Keratinocyte (primary cell): ENCODE measurements at regions not wholly inside any gene's neighbourhood (a gene's known extent, or its start where the extent isn't known, plus 50 kb on each side); places are given as distances from the start of the nearest gene placed in this dataset.

ENCODE experiments used
- DNase-seq: peaks from one replicate; pipeline ENCODE4 v3.0.0-alpha.2; 2011; ENCODE audit warnings: low read depth, missing footprints, low spot score
- FAIRE-seq: peaks from 2 replicates; lab custom pipeline; 2011; peaks lifted over from hg19 to GRCh38; lab: Jason Lieb, UNC
- H2AFZ ChIP-seq: 2 replicates; pipeline ENCODE4 v1.6.0; 2012; ENCODE audit warnings: low read length, control low read depth, inconsistent platforms; ENCODE audit not compliant: control insufficient read depth
- H3K27ac ChIP-seq: 2 replicates; pipeline ENCODE4 v1.5.1; 2011; ENCODE audit warnings: low read length; ENCODE audit not compliant: control insufficient read depth, insufficient read depth
- H3K27me3 ChIP-seq: 3 replicates; pipeline ENCODE4 v1.6.0; 2011; ENCODE audit warnings: low read length; ENCODE audit not compliant: control insufficient read depth, insufficient read depth; ENCODE audit errors: extremely low read depth
- H3K36me3 ChIP-seq, 2 experiments: 2 replicates in 1 of 2; 3 replicates in 1 of 2; pipeline ENCODE4 v1.5.1; 2011; ENCODE audit warnings: low read length in 2 of 2, mild to moderate bottlenecking in 1 of 2; ENCODE audit not compliant: control insufficient read depth in 2 of 2, insufficient read depth in 2 of 2; ENCODE audit errors: extremely low read depth in 1 of 2
- H3K4me1 ChIP-seq: 3 replicates; pipeline ENCODE4 v1.5.1; 2011; ENCODE audit warnings: low read length; ENCODE audit not compliant: control insufficient read depth, insufficient read depth; ENCODE audit errors: extremely low read depth
- H3K4me2 ChIP-seq: 3 replicates; pipeline ENCODE4 v1.6.0; 2011; ENCODE audit warnings: low read depth, low read length; ENCODE audit not compliant: control insufficient read depth, insufficient read depth; ENCODE audit errors: extremely low read depth
- H3K4me3 ChIP-seq, 3 experiments: fragments of 200-600 bp in 1 of 3; sonication (generic) in 1 of 3; 2 replicates in 2 of 3; 3 replicates in 1 of 3; pipeline ENCODE4 v1.5.1; 2011 to 2016; ENCODE audit warnings: low read length in 3 of 3, mild to moderate bottlenecking in 3 of 3, control low read depth in 2 of 3, inconsistent platforms in 1 of 3, low read depth in 1 of 3, mixed read lengths in 1 of 3, mixed run types in 1 of 3, moderate library complexity in 1 of 3; ENCODE audit not compliant: control insufficient read depth in 2 of 3, insufficient read depth in 2 of 3; ENCODE audit errors: extremely low read depth in 1 of 3
- H3K79me2 ChIP-seq: 2 replicates; pipeline ENCODE4 v1.6.0; 2012; ENCODE audit warnings: low read length; ENCODE audit not compliant: control insufficient read depth, insufficient read depth
- H3K9ac ChIP-seq: 3 replicates; pipeline ENCODE4 v1.6.0; 2011; ENCODE audit warnings: low read length; ENCODE audit not compliant: control insufficient read depth, insufficient read depth; ENCODE audit errors: extremely low read depth
- H3K9me1 ChIP-seq: 3 replicates; pipeline ENCODE4 v1.6.0; 2011; ENCODE audit warnings: low read length; ENCODE audit not compliant: control insufficient read depth, insufficient read depth; ENCODE audit errors: extremely low read depth
- H3K9me3 ChIP-seq: 2 replicates; pipeline ENCODE4 v1.5.1; 2012; ENCODE audit warnings: low read depth, low read length; ENCODE audit not compliant: control insufficient read depth
- H4K20me1 ChIP-seq: 3 replicates; pipeline ENCODE4 v1.6.0; 2011; ENCODE audit warnings: low read length; ENCODE audit not compliant: control insufficient read depth, insufficient read depth; ENCODE audit errors: extremely low read depth
- CTCF ChIP-seq, 3 experiments: IDR thresholded peaks in 1 of 3; conservative IDR thresholded peaks in 1 of 3; optimal IDR thresholded peaks in 1 of 3; 2 replicates in 2 of 3; 3 replicates in 1 of 3; pipeline versions ENCODE3 to v1.5.1; 2011; ENCODE audit warnings: low read length in 3 of 3, mild to moderate bottlenecking in 3 of 3, moderate library complexity in 2 of 3, control low read depth in 1 of 3, inconsistent platforms in 1 of 3; ENCODE audit not compliant: insufficient read depth in 2 of 3; ENCODE audit errors: extremely low read depth in 1 of 3
- EZH2 ChIP-seq: IDR thresholded peaks from one replicate; pipeline ENCODE4 v1.6.1; 2012; ENCODE audit warnings: inconsistent platforms, mild to moderate bottlenecking, low read length, moderate library complexity
- dilution Hi-C: fragments of 300-500 bp; cut with MboI; formaldehyde crosslinking; loops from one replicate; pipeline ENCODE4 v1.7.0; 2020; ENCODE audit warnings: low sequenced_read_pairs; ENCODE audit not compliant: extremely low pct_ligation_motif_present

GRCh38 chr14:100436745-100437406 is 113.7 kb downstream of the SLC25A47 start:
- dilution Hi-C loops: no loop called here
- H3K27me3 ChIP-seq: no peaks in the 10 kb centered on the region
- no peak overlapping the region for H3K4me3 ChIP-seq
- no peaks in the 10 kb centered on the region for H3K79me2 ChIP-seq
- no peaks in the 10 kb centered on the region for H3K36me3 ChIP-seq
- no peaks in the 10 kb centered on the region for H4K20me1 ChIP-seq
- peaks cover 2% of the 10 kb centered on the region for H3K9me1 ChIP-seq
- H3K9ac ChIP-seq: no peak overlapping the region
- H2AFZ ChIP-seq: no peak overlapping the region
- no peak for DNase-seq
- TF ChIP-seq CTCF (optimal IDR thresholded peaks at IDR 0.05 in 1 of 3, IDR thresholded peaks at IDR 0.05 in 1 of 3, conservative IDR thresholded peaks at IDR 0.05 in 1 of 3; ENCODE audit: extremely low read depth in 1 of 3, insufficient read depth in 2 of 3, low read length in 3 of 3): no peak
- TF ChIP-seq EZH2: no peak
- no peak overlapping the region for H3K4me2 ChIP-seq
- no peaks in the 10 kb centered on the region for H3K9me3 ChIP-seq
- no peak overlapping the region for H3K27ac ChIP-seq
- FAIRE-seq: no peak
- peaks cover 24% of the 10 kb centered on the region for H3K4me1 ChIP-seq

- dilution Hi-C loops: no loop called here
- DNase-seq (no peak), FAIRE-seq (no peak)
- no peak overlapping the region for H3K27ac ChIP-seq
- no peaks in the 10 kb centered on the region for H3K27me3 ChIP-seq
- no peaks in the 10 kb centered on the region for H3K79me2 ChIP-seq
- H3K4me3 ChIP-seq: no peak overlapping the region
- H3K4me2 ChIP-seq: no peak overlapping the region
- H3K36me3 ChIP-seq: no peaks in the 10 kb centered on the region
- TF ChIP-seq EZH2 (no peak), CTCF (optimal IDR thresholded peaks at IDR 0.05 in 1 of 3, IDR thresholded peaks at IDR 0.05 in 1 of 3, conservative IDR thresholded peaks at IDR 0.05 in 1 of 3; ENCODE audit: extremely low read depth in 1 of 3, insufficient read depth in 2 of 3, low read length in 3 of 3) (no peak)
- H4K20me1 ChIP-seq: no peaks in the 10 kb centered on the region
- H3K4me1 ChIP-seq: peaks cover 24% of the 10 kb centered on the region
- H3K9me1 ChIP-seq: peaks cover 2% of the 10 kb centered on the region
- H3K9ac ChIP-seq: no peak overlapping the region
- no peaks in the 10 kb centered on the region for H3K9me3 ChIP-seq
- no peak overlapping the region for H2AFZ ChIP-seq
Observed at GRCh38 chr14:100438271-100438670, 115.1 kb downstream of the SLC25A47 start.
